HG02870 (cell line): ENCODE measurements at regions not wholly inside any gene's neighbourhood (a gene's known extent, or its start where the extent isn't known, plus 50 kb on each side); places are given as distances from the start of the nearest gene placed in this dataset.

Source experiments
- ATAC-seq: cut with Tn5 transposase; IDR thresholded peaks from one replicate; pipeline ENCODE4 v1.9.1; 2021; ENCODE audit warnings: mild to moderate bottlenecking, moderate library complexity; ENCODE audit not compliant: unreplicated experiment

DNA sequence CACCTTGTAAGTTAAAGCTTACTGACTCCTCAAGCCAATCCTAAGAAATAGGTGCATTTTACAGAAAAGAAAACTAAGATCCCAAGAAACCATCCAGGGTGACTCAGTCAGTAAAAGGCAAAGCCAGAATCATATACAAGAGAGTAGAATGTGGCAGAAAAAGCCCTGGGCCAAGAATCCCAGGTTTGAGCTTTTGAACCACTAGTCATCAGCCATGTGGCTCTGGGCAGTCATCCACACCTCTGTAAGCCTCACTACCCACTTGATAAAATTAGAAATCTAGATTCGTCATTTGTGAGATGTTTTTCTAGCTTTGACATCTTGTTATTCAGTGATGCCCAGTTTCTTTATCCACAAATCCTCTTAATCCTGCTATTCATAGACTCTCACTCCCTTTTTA lies 122.2 kb upstream of the PDE5A start:
- ATAC-seq, result no peak

DNA sequence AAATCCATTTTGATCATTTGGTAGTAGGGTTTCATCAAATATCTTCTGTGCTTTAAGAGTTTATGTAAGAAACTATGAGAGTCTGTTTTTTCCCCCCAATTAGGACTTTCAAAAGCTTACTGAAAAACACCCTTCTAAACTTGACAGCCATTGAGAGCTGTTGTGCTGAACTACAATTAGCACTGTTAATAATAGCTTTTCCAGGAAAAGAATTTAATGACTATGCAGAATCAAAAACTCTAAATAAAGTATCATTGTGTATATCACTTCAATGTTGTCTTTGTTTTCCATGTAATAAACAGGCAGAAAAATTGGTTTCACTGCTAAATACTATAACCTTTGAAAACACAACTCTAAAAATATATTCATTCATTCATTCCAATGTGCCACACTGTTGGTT lies 121.4 kb upstream of the PDE5A start:
- ATAC-seq, result no peak

DNA sequence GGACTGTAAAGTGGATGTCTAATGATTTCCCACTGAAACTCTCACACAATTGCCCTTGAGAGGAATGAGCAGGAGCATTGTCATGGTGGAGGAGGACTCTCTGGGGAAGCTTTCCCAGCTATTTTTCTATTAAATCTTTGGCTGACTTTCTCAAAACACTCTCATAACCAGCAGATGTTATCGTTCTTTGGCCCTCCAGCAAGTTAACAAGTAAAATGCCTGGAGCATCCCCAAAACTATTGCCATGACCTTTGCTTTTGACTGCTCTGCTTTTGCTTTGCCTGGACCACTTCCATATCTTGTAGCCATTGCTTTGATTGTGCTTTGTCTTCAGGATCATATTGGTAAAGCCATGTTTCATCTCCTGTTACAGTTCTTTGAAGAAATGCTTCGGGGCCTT lies 120.2 kb upstream of the PDE5A start:
- ATAC-seq, result no peak

DNA sequence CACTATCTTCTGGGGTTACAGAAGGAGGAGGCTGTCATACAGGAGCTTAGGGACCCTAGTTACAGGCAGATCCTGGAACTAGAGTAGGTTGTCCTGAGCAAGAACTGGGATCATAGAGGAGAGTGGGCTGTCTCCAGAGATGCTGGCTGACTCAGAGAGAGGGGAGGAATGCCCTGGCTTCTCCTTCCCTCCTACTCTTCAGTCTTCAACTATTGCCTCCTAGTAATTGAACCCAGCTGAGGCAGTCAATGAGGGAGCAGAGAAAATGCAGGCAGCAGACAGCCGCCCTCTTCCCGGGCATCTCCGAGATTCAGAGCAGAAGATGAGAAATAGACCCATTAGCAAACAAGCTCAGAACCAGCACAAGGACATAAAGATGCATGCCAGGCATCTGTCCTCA lies 118.3 kb upstream of the PDE5A start:
- no peak for ATAC-seq

DNA sequence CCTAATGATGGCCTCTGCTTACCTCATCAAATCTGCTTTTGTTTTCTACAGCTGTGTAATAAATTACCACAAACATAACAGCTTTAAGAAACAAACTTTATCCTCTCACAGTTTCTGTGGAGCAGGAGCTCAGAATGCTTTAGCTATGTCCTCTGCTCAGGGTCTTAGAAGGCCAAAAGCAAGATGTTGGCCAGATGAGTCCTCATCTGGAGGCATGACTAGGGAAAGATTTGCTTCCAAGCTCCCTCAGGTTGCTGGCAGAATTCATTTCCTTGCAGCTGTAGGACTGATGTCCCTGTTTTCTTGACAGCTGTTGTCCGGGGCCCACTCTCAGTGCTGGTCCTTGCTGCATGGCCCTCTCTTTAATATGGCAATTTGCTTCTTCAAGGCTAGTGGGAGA lies 116.7 kb upstream of the PDE5A start:
- ATAC-seq, result no peak

DNA sequence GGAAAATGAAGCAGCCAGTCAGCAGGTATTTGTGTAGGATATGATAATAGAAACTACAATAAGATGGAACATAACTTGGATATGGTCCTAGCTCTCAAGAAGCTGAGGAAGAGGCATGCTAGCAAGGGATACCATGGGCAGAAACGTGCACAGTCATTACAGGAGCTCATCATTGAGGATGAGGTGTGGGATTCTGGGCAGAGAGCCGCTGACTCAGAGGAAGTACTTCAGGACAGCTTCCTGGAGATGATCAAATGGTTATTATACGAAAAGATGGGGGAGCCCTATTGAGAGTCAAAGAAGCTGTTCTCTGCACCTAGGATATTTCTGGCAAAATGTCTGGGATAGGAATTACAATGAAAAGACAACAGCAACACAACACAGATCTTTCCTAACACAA lies 116.0 kb upstream of the PDE5A start:
- no peak for ATAC-seq

DNA sequence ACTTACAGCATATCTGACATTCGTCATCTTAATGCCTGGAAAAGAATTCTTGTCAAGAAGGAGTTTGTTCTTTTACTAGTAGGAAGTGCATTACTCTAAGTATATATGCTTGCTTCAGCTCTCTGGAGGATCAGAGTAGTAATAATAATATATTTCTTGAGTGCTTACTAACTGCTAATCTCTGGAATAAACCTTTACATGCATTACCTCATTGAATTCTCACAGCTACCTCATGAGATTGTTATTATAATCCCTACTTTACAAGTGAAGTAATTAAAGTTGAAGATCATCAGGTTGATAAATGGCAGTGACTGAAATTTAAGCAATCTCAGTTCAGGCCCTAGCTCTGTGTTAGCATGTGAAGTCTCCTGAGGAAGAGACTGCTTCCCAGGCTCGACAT lies 115.0 kb upstream of the PDE5A start:
- no peak for ATAC-seq

DNA sequence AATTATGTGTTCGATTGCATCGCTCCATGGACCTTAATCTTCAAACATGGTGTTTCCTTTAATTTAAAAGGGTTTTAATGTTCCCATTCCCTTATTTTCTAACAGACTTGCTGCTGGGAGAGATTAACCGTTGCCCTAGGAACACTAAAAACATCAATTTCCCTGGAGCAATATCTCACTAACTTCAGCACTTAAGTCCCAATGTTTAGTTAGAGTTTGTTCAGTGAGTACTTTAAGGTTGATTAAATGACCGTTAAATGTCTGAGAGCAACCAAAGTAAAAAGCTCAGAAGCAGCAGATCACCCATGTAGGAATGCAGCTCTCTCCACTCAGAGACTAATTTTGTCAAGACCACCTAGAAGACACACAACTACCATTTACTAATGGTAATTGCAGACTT lies 111.2 kb upstream of the PDE5A start:
- no peak for ATAC-seq

DNA sequence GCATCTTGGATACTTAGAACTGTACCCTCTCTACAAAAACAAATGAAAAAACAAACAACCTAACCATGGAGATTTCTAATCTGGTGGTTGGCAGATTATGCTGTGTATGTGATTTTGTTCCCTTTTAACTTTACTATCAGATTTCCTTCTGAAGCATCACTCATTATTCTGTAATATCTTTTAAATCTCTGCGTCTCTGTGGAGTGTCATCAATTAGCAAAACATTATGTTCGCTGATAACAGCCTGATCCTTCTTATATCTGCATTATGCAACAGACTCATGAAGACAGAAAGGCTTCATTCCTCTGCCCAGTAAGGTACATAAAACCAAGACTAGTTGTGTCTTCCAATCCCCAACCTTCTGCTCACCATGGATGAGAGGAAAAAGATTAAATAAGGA lies 110.3 kb upstream of the PDE5A start:
- ATAC-seq, result no peak

DNA sequence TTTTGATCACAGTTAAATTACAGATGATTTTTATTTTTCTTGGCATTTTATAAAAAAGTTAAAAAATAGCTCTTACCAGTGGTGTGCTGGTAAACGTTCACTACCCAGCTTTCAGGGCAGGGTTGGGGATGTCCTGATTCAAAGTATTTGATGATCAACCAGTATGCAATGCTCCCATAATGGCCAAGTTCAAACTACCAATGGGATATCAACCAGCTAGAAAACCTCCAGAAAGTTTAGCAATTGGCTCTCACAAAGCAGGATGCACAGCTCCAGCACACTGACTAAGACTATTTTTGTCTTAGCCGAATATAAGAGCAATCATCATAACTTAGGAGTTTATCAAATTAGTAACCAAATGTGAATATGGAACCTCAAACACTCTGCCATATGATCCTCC lies 108.0 kb upstream of the PDE5A start:
- ATAC-seq, result no peak

DNA sequence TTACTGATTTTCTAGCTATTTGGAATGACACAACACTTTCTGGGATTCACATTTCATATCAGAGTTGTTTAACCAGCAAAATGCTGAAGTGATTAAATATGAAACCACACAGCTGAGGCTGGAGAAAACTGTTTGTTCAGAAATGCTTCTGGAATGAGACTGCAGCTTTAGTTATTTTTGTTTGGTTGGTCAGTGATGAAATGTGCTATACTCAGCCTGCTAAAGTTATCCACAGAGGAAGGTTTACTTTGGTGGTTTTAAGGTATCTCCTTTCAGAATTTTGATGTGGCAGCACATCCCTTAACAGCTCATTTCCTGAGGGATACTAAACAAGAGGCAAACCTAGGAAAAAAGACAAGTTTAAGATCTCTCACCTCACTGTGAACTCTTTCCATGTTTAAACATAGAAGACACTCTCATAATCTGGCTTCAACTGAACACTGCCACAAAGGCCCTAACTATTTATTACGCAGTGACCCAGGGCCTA lies 106.6 kb upstream of the PDE5A start:
- ATAC-seq, result no peak

DNA sequence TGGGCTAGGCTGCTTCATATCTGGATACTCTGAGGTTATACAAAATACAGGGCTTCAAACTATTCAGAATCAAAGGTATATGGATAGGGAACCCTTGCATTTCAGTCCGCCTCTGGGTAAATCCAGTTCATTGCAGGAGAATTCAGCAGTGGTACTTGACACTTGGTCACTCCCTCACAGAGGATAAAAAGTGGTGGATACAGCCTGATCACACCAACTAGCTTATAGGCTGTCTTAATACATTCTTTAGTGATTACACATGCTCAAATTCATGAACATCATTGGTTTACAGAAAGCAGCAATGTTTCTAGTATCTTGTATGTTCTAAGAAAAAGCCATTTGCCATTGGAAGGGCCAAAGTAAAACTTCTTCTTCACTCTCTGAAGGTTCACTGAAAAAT lies 104.8 kb upstream of the PDE5A start:
- no peak for ATAC-seq

DNA sequence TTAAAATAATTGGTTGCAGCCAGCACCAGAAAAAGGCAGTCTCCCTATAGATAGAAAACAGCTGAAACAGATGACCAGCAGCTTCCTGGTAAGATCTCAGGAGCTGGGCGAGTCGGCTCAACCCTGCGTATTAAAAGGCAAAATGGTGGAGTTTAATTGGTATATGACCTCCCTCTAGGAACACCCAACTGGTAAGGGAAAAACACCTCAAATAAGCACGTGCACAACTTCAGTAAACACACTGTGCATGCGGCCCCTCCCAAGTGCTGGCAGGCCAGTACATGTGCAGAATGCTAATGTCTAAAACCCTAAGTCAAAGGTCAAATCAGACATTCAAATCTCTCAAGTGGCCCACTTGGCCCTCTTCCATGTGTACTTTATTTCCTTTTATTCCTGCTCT lies 103.2 kb upstream of the PDE5A start:
- no peak for ATAC-seq

DNA sequence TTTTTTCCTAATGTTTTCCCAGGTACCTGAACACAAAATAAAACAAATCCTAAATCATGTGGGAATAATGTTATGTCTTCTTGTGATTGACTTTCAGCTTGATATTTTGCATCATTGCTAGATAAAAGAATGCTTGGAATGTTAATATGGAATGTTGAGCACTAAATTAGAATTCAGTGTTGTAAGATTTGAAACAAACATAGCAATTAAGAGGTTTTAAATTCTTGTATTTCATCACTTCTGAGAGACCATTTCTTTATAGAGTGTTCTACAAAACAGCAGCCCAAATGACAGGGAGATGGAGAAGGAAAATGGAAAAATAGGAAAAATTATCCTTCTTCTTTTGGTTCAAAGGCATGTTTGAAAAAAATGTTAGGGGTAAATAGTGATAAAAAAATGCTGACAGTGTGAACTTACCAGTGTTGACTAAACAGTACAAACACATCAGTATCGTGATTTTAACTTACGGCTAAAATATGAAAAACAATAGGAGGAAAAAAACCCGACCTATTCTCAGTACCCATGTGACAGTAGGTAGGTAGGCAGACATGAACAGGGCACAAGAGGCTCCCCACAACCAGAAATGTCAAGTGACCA lies 102.6 kb upstream of the PDE5A start:
- ATAC-seq, result no peak

DNA sequence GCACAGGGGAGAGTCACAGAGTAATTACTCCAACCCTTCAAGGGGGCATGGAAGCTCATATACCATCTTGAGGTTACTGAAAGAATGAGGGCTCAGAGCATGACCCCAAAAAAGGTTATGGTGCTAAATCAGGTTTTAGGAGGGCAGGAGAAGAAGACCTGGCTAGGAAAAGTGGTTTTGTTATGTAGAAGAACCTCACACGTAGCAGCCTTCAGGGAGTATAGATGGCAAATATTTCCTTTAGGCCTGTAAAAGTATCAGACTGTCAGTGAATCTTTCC lies 102.0 kb upstream of the PDE5A start:
- no peak for ATAC-seq

DNA sequence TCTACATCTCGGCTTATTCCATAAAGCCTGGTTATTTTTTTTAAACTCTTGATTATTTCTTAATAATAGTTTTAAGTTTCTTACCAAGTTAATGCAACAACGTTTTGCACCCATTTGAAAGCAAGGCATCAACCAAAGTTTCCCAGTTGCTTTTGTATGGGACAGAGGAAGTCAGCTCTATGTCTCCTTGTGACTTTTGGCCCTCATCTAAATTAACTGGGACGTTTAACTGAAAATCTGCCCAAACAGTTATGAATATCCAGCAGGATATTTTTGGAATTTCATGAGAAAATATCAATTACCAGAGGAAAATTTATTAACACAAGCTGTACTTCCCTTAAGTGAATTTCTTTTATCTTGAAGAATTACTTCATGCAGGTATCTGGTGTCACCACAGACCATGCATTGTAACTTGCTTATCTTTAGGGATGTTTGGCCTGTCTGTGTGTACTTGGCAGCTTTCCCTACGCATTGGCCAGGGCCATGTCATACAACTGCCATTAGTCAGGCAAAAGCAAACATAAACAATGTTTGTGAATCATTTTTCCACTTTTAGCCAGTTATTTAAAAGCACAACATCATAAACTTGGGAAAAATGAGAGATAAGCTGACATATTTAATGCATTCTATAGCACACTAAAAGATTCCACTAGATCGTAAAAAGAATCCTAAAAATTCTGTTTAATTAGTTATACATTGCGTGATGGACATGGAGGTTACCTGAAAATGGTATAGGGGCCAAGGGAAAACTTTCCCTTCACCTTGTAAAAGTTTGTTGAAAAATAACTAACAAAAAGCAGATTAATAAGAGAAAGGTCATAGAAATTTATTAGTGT lies 101.4 kb upstream of the PDE5A start:
- no peak for ATAC-seq

DNA sequence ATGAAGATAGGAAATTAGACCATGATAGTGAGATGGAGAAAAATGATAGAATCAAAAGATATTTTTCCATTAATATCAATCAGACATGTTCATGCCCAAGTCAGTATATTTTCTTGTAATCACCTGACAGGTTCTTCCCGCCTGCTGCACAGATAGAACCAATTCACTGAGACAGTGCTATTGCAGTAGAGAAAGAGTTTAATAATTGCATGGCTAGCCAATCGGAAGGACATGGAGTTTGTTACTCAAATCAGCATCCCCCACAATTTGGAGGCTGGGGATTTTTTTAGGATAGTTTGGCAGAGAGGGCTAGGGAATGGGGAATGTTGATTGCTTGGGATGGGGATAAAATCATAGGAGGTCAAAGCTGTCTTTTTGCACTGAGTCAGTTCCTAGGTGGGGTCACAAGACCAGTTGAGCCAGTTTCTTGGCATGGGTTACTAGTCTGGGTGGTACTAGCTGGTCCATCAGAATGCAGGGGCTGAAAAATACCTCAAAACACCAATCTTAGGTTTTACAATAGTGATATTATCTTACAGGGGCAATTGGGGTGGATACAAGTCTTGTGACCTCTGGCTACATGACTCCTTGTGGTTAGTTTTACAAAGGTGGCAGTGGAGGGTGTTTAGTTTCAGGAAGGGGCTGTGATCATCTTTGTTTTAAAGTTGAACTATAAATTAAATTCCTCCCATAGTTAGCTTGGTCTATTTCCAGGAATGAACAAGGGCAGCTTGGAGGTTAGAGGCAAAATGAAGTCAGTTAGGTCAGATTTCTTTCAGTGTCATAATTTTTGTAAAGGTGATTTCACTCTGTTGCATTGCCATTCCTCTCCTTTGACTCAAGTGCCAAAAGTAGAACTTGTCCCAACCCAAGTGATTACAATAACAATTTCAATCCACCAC lies 100.3 kb upstream of the PDE5A start:
- ATAC-seq, result no peak

DNA sequence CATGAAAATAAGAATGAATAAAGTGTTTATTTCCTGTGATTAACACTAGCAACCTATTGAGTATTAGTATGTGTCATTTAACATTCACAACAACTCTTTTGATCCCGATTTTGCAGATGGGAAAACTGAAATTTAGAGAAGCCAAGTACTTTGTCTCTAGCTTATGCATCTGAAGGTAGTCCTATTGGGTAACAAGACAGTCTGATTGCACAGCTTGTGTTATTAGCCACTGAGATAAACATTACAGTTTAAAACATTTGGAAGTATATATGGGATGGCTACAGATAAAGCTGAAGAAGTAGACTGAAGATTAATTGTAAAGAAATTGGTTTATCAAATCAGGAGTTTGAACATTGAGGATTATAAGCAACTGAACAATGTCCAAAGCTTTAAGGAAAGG lies 99.6 kb upstream of the PDE5A start:
- ATAC-seq, result no peak

DNA sequence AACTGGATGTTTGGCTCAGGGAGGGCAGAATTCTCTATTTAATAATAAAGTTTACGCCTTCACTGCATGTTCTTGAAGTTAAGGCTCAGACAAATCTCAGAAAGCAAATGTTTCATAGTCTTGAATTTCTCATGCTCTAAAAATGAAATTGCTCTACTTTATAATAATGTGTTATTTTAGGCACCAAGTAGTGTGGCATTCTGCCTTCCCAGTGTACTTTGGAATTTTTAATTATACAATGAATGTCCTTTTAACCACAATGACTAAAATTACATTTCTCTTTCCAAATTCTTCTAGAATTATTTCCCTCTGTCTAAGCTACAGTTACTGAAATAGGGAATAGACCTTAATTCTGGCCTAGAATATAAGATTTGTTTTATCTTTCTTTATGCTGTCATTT lies 97.9 kb upstream of the PDE5A start:
- no peak for ATAC-seq

DNA sequence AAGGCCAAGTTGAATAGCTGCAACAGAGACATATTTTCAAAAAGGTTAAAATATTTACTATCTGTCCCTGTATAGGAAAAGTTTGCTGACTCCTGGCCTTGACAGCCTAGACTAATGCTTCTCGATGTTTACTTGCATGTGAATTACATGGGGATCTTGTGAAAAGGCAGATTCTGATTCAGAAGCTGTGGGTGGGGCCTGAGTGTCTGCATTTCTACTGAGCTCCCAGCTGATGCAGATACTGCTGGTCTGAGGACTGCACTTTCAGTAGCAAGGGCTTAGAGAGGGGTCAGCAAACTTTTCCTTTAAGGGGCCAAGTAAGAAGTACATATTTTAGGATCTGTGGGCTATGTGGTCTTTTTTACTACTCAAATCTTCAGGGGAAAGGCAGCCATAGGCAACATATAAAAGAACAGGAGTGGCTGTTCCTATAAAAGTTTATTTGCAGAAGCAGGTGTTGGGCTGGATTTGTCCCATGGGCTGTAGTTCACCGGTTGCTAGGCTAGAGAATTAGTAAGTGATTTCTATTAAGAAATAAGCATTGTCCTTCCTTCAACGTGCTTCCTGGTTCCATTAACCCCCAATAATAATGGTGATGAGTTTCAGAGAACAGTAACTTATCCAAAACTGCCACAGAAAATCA lies 97.2 kb upstream of the PDE5A start:
- no peak for ATAC-seq

DNA sequence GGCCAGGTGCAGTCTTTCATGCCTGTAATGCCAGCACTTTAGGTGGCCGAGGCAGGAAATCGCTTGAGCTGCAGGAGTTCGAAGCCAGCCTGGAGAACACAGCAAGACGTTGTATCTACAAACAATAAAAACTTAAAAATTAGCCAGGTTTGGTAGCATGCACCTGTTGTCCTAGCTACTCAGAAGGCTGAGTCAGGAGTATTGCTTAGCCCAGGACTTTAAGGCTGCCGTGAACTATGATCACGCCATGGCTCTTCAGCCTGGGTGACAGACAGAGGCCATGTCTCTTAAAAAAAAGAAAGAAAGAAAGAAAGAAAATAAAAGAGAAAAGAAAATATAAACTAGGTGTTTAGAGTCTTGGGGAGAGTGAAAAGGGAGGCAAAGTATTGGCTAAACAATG lies 96.4 kb upstream of the PDE5A start:
- no peak for ATAC-seq
